Transverse colon (tissue), 3 donors: ENCODE measurements at regions not wholly inside any gene's neighbourhood (a gene's known extent, or its start where the extent isn't known, plus 50 kb on each side); places are given as distances from the start of the nearest gene placed in this dataset.

Experiments
- POLR2A ChIP-seq: fragments of 450-650 bp; IDR thresholded peaks from one replicate; pipeline ENCODE4 v1.6.1; 2016; ENCODE audit warnings: antibody characterized with exemption, mild to moderate bottlenecking, moderate library complexity
- TF ChIP-seq, protein P1 (sequence below), 5 experiments: fragments of 200-600 bp in 3 of 5; fragments of 450-650 bp in 2 of 5; sonication (generic) in 3 of 5; IDR thresholded peaks; 1 replicate in 2 of 5; 2 replicates in 3 of 5; pipeline ENCODE4 v1.5.1; 2016 to 2017; ENCODE audit warnings: antibody characterized with exemption in 5 of 5, inconsistent platforms in 3 of 5, mild to moderate bottlenecking in 2 of 5, moderate library complexity in 1 of 5

DNA sequence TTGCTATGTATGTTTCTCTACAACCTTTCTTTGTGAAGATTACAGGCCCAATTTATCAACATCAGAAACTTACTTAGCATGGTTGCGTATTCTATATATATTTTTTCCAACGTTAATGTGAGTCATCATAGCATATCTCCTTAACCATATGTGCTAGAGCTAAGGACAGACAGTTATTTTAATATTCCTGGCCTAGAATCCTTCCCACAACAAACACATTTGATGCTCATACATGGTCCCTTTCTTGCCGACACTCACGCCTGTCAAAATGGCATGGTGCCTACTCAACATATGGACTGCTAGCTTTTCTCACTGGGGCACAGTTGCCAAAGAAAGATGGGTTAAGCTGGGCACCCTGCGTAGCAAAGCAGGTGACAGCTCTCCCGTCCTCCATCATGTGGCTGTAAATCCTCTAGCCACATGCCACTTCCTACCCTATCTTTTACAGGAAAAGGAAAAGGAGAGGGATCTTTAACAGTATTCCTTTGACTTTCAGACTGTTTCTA, 75.2 kb upstream of the GALNT5 start:
- TF ChIP-seq, protein P1, sequence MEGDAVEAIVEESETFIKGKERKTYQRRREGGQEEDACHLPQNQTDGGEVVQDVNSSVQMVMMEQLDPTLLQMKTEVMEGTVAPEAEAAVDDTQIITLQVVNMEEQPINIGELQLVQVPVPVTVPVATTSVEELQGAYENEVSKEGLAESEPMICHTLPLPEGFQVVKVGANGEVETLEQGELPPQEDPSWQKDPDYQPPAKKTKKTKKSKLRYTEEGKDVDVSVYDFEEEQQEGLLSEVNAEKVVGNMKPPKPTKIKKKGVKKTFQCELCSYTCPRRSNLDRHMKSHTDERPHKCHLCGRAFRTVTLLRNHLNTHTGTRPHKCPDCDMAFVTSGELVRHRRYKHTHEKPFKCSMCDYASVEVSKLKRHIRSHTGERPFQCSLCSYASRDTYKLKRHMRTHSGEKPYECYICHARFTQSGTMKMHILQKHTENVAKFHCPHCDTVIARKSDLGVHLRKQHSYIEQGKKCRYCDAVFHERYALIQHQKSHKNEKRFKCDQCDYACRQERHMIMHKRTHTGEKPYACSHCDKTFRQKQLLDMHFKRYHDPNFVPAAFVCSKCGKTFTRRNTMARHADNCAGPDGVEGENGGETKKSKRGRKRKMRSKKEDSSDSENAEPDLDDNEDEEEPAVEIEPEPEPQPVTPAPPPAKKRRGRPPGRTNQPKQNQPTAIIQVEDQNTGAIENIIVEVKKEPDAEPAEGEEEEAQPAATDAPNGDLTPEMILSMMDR (IDR thresholded peaks at IDR 0.05): no peak
- no peak for TF ChIP-seq POLR2A
